ENCODE measurements at regions not wholly inside any gene's neighbourhood (a gene's known extent, or its start where the extent isn't known, plus 50 kb on each side); places are given as distances from the start of the nearest gene placed in this dataset.

GRCh38 chr6:44771647-44772415 is 384.3 kb downstream of the CDC5L start:
- no peak for DNase-seq

- DNase-seq, result no peak
Observed at GRCh38 chr6:44772838-44773237, 385.3 kb downstream of the CDC5L start.

GRCh38 chr6:44775121-44775520 is 387.6 kb downstream of the CDC5L start:
- DNase-seq, result no peak

- DNase-seq, result no peak
Observed at GRCh38 chr6:44776344-44776743, 388.8 kb downstream of the CDC5L start.

- DNase-seq, result no peak
Observed at GRCh38 chr6:44778513-44778912, 391.0 kb downstream of the CDC5L start.

Measured in NCI-H2171 (cell line).